ENCODE measurements at regions not wholly inside any gene's neighbourhood (a gene's known extent, or its start where the extent isn't known, plus 50 kb on each side); places are given as distances from the start of the nearest gene placed in this dataset.
"Not testable (repeated sequence)": the region's sequence is repeated elsewhere in the genome, so short reads cannot be mapped to it uniquely, and the experiment has no call there.

DNA sequence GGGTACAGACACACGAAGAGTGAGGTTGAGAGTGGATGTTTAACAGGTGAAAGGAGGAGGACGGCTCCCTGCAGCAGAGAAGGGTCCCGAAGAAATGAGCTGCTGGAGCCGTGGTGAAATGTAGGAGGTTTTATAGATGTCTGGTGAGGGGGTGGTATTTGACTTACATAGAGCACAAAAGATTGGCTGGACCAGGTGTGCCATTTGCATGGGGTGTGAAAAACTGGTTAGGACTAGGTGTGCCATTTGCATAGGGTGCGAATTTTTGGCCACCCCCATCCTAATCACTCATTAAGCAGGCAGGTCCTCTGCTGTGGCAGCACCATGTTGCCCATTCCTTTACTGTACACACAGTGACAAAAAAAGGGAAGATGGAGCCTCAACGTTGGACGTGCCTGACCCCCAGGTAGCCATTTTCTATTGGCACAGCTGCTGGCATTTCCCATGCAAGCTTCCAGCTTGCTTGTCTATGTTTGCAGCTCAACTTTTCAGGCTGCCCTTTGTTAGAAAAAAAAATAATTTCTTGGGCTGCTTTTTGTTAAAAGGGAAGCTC is 581.7 kb upstream of the B3GAT1 start:
- H3K4me3 ChIP-seq (replicated peaks; ENCODE audit: low read depth, low read length), result no peak overlapping the region

DNA sequence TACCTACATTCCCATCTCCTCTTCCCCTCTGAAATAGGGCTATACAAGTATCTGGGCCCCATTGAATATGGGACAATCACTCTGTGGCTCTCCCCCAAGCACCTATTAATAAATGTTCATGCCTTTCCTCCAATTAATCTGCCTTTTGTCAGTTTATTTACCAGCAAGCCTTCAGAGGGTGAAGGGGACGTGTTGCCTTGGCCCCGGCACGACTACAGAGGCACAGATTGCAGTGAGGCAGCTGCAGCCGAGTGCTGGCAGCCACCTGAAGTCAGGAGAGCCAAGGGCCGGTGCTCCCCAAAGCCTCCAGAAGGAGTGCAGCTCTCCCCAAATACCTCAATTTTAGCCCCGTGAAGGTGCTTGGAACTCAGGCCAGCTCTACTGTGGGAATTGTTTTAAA is 580.9 kb upstream of the B3GAT1 start:
- Histone ChIP-seq H3K4me3 (replicated peaks; ENCODE audit: low read depth, low read length) (no peak overlapping the region), H3K27me3 (replicated peaks; ENCODE audit: control insufficient read depth, insufficient read depth, low read length) (no peaks in the 10 kb centered on the region), H3K36me3 (ENCODE audit: control insufficient read depth, insufficient read depth, low read length) (no peaks in the 10 kb centered on the region)
- no peak for DNase-seq (ENCODE audit: extremely low read depth, insufficient read length)
- TF ChIP-seq, protein P1, sequence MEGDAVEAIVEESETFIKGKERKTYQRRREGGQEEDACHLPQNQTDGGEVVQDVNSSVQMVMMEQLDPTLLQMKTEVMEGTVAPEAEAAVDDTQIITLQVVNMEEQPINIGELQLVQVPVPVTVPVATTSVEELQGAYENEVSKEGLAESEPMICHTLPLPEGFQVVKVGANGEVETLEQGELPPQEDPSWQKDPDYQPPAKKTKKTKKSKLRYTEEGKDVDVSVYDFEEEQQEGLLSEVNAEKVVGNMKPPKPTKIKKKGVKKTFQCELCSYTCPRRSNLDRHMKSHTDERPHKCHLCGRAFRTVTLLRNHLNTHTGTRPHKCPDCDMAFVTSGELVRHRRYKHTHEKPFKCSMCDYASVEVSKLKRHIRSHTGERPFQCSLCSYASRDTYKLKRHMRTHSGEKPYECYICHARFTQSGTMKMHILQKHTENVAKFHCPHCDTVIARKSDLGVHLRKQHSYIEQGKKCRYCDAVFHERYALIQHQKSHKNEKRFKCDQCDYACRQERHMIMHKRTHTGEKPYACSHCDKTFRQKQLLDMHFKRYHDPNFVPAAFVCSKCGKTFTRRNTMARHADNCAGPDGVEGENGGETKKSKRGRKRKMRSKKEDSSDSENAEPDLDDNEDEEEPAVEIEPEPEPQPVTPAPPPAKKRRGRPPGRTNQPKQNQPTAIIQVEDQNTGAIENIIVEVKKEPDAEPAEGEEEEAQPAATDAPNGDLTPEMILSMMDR (IDR thresholded peaks at IDR 0.05; ENCODE audit: insufficient read depth, low read length, poor library complexity, severe bottlenecking), result no peak

More for the DNA sequence above, 581.7 kb upstream of the B3GAT1 start:
- TF ChIP-seq, protein P1 (IDR thresholded peaks at IDR 0.05; ENCODE audit: insufficient read depth, low read length, poor library complexity, severe bottlenecking), result no peak
- Histone ChIP-seq H3K27me3 (replicated peaks; ENCODE audit: control insufficient read depth, insufficient read depth, low read length) (no peaks in the 10 kb centered on the region), H3K36me3 (ENCODE audit: control insufficient read depth, insufficient read depth, low read length) (no peaks in the 10 kb centered on the region)
- DNase-seq (ENCODE audit: extremely low read depth, insufficient read length), result no peak

DNA sequence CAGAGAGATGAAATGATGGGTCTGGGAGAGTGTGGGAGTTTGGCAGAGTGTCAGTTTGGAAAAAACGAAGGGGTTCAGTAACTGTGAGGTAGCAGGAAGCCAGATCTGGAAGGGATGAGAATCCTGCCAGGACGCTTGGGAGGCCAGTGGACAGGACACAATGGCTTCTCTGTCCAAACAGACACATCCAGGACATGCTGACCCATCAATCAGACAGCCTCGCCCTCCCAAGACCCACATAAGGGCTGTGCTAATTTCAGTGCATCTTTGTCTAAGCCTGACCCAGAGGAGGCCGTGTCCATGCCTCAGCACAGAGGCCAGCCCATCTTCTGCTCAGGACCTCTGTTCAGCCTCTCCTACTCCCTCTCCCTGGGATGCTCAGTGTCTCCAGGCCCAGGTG is 576.5 kb upstream of the B3GAT1 start:
- no peak overlapping the region for H3K4me3 ChIP-seq (replicated peaks; ENCODE audit: low read depth, low read length)
- H3K27me3 ChIP-seq (replicated peaks; ENCODE audit: control insufficient read depth, insufficient read depth, low read length), result no peaks in the 10 kb centered on the region
- no peak for DNase-seq (ENCODE audit: extremely low read depth, insufficient read length)
- no peaks in the 10 kb centered on the region for H3K36me3 ChIP-seq (ENCODE audit: control insufficient read depth, insufficient read depth, low read length)
- TF ChIP-seq, protein P1 (IDR thresholded peaks at IDR 0.05; ENCODE audit: insufficient read depth, low read length, poor library complexity, severe bottlenecking), result no peak

DNA sequence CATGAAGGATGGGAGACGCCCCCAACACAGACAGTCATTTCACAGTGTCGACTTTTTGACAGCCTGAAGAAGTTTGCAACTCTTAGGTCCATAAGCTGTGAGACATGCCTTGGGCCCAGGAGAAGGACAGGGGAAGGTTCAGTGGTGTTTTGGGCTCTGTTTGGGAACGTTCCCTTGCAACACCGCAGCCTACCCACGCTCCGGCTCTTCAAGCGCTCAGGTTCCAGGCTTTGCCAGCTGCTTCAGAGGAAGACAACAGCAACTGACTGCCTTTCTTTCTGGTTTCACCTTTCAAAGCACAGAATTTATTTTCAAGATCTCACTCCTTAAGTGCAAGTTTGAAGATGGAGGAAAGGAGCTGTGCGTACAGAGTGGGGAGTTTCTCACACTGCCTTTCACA is 575.8 kb upstream of the B3GAT1 start:
- Histone ChIP-seq H3K27me3 (replicated peaks; ENCODE audit: control insufficient read depth, insufficient read depth, low read length) (no peaks in the 10 kb centered on the region), H3K36me3 (ENCODE audit: control insufficient read depth, insufficient read depth, low read length) (no peaks in the 10 kb centered on the region), H3K4me3 (replicated peaks; ENCODE audit: low read depth, low read length) (no peak overlapping the region)
- no peak for DNase-seq (ENCODE audit: extremely low read depth, insufficient read length)
- TF ChIP-seq, protein P1 (IDR thresholded peaks at IDR 0.05; ENCODE audit: insufficient read depth, low read length, poor library complexity, severe bottlenecking), result no peak

DNA sequence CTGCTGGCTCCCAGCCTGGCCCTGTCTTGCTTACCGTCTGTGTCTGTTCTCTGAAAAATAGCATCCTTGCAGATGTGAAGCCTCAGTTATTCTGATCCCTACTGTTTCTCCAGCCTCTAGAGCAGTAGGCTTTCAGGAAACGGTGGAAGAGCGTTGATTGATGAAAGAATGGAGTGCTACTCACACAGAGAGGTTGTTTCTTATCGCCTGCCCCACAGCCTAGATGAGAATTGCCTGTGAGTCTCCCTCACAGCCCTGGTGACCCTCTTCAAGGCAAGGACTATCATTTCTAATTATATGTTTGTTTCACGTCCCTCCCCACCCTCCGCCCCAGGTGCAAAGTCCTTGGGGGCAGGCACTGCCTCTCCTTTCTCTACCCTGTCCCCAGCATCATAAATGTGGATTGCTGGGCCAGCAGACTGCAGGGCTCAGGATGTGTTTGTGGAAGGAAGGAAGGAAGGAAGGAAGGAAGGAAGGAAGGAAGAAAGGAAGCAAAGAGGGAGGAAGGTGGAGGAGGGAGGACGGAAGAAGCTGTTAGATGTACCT is 575.3 kb upstream of the B3GAT1 start:
- Histone ChIP-seq H3K4me3 (replicated peaks; ENCODE audit: low read depth, low read length) (no peak overlapping the region), H3K36me3 (ENCODE audit: control insufficient read depth, insufficient read depth, low read length) (no peaks in the 10 kb centered on the region), H3K27me3 (replicated peaks; ENCODE audit: control insufficient read depth, insufficient read depth, low read length) (no peaks in the 10 kb centered on the region)
- no peak for DNase-seq (ENCODE audit: extremely low read depth, insufficient read length)
- TF ChIP-seq, protein P1 (IDR thresholded peaks at IDR 0.05; ENCODE audit: insufficient read depth, low read length, poor library complexity, severe bottlenecking), result no peak

DNA sequence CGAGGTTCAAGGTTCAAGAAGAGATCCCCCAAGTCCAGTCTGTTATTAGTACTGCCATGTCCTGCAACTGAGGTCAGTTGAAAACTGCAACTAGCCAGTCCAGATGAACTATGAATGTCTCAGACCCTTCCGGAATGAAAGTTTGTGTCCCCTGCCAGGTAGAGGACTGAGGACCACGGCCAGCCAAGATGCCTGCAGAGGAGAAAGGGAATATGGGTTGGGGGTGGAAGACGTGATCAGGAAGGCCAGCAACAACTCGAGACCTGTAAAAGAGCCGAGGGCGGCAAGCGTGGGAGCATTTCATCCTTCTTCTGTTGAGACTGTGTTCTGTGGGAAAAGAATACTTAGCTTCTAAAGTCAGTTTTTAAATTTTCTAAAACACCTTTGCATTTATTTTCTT is 572.4 kb upstream of the B3GAT1 start:
- no peaks in the 10 kb centered on the region for H3K36me3 ChIP-seq (ENCODE audit: control insufficient read depth, insufficient read depth, low read length)
- no peaks in the 10 kb centered on the region for H3K27me3 ChIP-seq (replicated peaks; ENCODE audit: control insufficient read depth, insufficient read depth, low read length)
- no peak for DNase-seq (ENCODE audit: extremely low read depth, insufficient read length)
- H3K4me3 ChIP-seq (replicated peaks; ENCODE audit: low read depth, low read length), result no peak overlapping the region
- TF ChIP-seq, protein P1 (IDR thresholded peaks at IDR 0.05; ENCODE audit: insufficient read depth, low read length, poor library complexity, severe bottlenecking), result no peak

DNA sequence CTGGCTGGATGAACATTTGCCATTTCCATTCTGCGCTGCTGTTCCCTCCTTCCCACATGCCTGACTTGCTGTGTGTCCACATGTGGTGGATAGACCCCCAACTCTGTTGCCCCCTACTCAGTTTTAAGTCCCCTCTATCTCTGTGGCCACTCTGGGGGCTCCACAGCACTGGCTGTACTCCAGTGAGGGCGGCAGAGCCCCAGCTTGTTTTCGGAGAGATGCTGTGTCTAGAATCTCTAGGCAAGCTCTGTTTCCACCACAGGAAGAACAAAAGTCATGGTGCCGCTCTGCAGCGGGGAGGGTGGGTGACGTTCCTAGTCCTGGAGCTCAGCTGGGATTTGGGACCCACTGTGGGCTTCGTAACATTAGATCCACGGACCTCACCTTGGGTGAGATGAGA is 570.4 kb upstream of the B3GAT1 start:
- DNase-seq (ENCODE audit: extremely low read depth, insufficient read length); H3K36me3 ChIP-seq (ENCODE audit: control insufficient read depth, insufficient read depth, low read length); H3K4me3 ChIP-seq (replicated peaks; ENCODE audit: low read depth, low read length); H3K27me3 ChIP-seq (replicated peaks; ENCODE audit: control insufficient read depth, insufficient read depth, low read length): not testable (repeated sequence)
